Parathyroid adenoma (tissue), 2 donors: ENCODE measurements at regions not wholly inside any gene's neighbourhood (a gene's known extent, or its start where the extent isn't known, plus 50 kb on each side); places are given as distances from the start of the nearest gene placed in this dataset.

ENCODE experiments used
- H2AFZ ChIP-seq: fragments of 300-600 bp; sonication (generic); one replicate; pipeline ENCODE4 v1.7.0; 2017; ENCODE audit warnings: antibody characterized with exemption, mild to moderate bottlenecking
- H3K27ac ChIP-seq: fragments of 300-600 bp; sonication (generic); one replicate; pipeline ENCODE4 v1.7.0; 2017
- H3K27me3 ChIP-seq: fragments of 300-600 bp; sonication (generic); one replicate; pipeline ENCODE4 v1.7.0; 2017; ENCODE audit warnings: low read length; ENCODE audit not compliant: control insufficient read depth, insufficient read depth
- H3K36me3 ChIP-seq: fragments of 300-600 bp; sonication (generic); one replicate; pipeline ENCODE4 v1.7.0; 2017; ENCODE audit warnings: low read length; ENCODE audit not compliant: control insufficient read depth, insufficient read depth
- H3K4me1 ChIP-seq: fragments of 300-600 bp; sonication (generic); one replicate; pipeline ENCODE4 v1.7.0; 2017; ENCODE audit warnings: control low read depth
- H3K4me2 ChIP-seq: fragments of 300-600 bp; sonication (generic); one replicate; pipeline ENCODE4 v1.7.0; 2017; ENCODE audit warnings: low read length
- H3K4me3 ChIP-seq: fragments of 300-600 bp; sonication (generic); one replicate; pipeline ENCODE4 v1.7.0; 2017; ENCODE audit warnings: low read depth, low read length
- H3K79me2 ChIP-seq: fragments of 300-600 bp; sonication (generic); one replicate; pipeline ENCODE4 v1.7.0; 2017; ENCODE audit warnings: control low read depth
- H3K9ac ChIP-seq: fragments of 300-600 bp; sonication (generic); one replicate; pipeline ENCODE4 v1.7.0; 2017; ENCODE audit warnings: mild to moderate bottlenecking
- H3K9me3 ChIP-seq: fragments of 300-600 bp; sonication (generic); one replicate; pipeline ENCODE4 v1.7.0; 2017; ENCODE audit warnings: low read length; ENCODE audit not compliant: control insufficient read depth
- CTCF ChIP-seq: fragments of 300-600 bp; sonication (generic); IDR thresholded peaks from one replicate; pipeline ENCODE4 v1.7.0; 2017; ENCODE audit warnings: antibody characterized with exemption, mild to moderate bottlenecking
- donor health status: primary hyperparathyroidism.

- Histone ChIP-seq H3K36me3 (no peaks in the 10 kb centered on the region), H3K9me3 (no peaks in the 10 kb centered on the region), H3K79me2 (no peaks in the 10 kb centered on the region), H3K9ac (no peak overlapping the region), H3K4me3 (no peak overlapping the region), H2AFZ (no peak overlapping the region), H3K27ac (no peak overlapping the region), H3K4me2 (no peak overlapping the region), H3K27me3 (no peaks in the 10 kb centered on the region), H3K4me1 (no peaks in the 10 kb centered on the region)
- no peak for TF ChIP-seq CTCF
Observed at GRCh38 chr19:31874313-31874712, 471.1 kb upstream of the ZNF507 start.

DNA sequence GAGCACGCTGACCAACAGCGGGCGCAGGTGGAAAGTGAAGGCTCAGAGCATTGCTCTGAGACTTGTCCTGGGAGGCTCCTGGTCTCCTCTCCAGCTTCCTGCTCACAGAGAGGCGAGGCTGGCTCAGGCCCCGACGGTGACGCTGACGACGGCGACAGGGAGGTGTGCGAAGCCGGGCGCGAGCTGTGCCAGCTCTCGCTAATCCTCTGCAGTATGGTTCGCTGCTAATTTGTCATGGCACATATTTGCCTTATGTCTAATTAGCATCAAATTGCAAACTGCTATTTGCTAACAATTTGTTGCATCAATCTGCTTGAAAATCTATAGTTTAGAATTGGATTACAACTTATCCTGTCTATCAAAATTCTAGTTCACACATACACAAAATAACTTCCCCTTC, 469.8 kb upstream of the ZNF507 start:
- Histone ChIP-seq H2AFZ (no peak overlapping the region), H3K27me3 (no peaks in the 10 kb centered on the region), H3K9me3 (no peaks in the 10 kb centered on the region), H3K4me3 (no peak overlapping the region), H3K4me1 (no peaks in the 10 kb centered on the region), H3K27ac (no peak overlapping the region), H3K9ac (no peak overlapping the region), H3K79me2 (no peaks in the 10 kb centered on the region), H3K36me3 (no peaks in the 10 kb centered on the region), H3K4me2 (no peak overlapping the region)
- TF ChIP-seq CTCF: no peak

- H3K79me2 ChIP-seq: no peaks in the 10 kb centered on the region
- TF ChIP-seq CTCF: no peak
- no peak overlapping the region for H3K9ac ChIP-seq
Observed at GRCh38 chr19:31880283-31880682, 465.1 kb upstream of the ZNF507 start.

GRCh38 chr19:31881988-31882387, 463.4 kb upstream of the ZNF507 start:
- Histone ChIP-seq H3K9ac (no peak overlapping the region), H2AFZ (no peak overlapping the region), H3K36me3 (no peaks in the 10 kb centered on the region), H3K4me3 (no peak overlapping the region), H3K27me3 (no peaks in the 10 kb centered on the region), H3K27ac (no peak overlapping the region), H3K79me2 (no peaks in the 10 kb centered on the region), H3K9me3 (no peaks in the 10 kb centered on the region), H3K4me2 (no peak overlapping the region), H3K4me1 (no peaks in the 10 kb centered on the region)
- no peak for TF ChIP-seq CTCF

More at GRCh38 chr19:31880283-31880682, 465.1 kb upstream of the ZNF507 start:
- H2AFZ ChIP-seq: no peak overlapping the region
- no peaks in the 10 kb centered on the region for H3K9me3 ChIP-seq
- no peaks in the 10 kb centered on the region for H3K27me3 ChIP-seq
- H3K4me1 ChIP-seq: no peaks in the 10 kb centered on the region
- no peak overlapping the region for H3K27ac ChIP-seq
- H3K4me3 ChIP-seq: no peak overlapping the region
- H3K36me3 ChIP-seq: no peaks in the 10 kb centered on the region
- H3K4me2 ChIP-seq: no peak overlapping the region

DNA sequence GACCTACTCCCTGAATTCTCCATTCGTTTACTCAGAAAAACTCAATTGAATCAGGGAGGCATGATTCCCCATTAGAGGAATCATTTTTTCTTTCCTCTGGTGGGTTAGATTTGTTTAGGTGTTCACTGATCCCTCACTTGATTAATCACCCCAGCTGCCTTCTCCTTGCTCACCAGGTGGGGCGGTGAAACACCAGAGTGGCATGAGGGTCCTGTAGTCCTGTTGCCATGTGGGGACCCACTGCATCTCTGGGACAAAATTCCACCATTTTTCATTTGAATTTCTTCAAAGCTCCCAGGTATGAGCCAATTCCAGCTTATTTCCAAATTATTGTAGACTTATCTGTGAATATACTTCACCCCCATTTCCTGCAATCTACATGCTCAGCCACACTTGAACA, 462.7 kb upstream of the ZNF507 start:
- no peaks in the 10 kb centered on the region for H3K36me3 ChIP-seq
- H3K9ac ChIP-seq: no peak overlapping the region
- H2AFZ ChIP-seq: no peak overlapping the region
- H3K27me3 ChIP-seq: no peaks in the 10 kb centered on the region
- no peak overlapping the region for H3K27ac ChIP-seq
- no peak overlapping the region for H3K4me3 ChIP-seq
- no peaks in the 10 kb centered on the region for H3K4me1 ChIP-seq
- no peaks in the 10 kb centered on the region for H3K9me3 ChIP-seq
- TF ChIP-seq CTCF: no peak
- H3K79me2 ChIP-seq: no peaks in the 10 kb centered on the region
- H3K4me2 ChIP-seq: no peak overlapping the region
